Tibial nerve (tissue), 4 donors: ENCODE measurements at regions not wholly inside any gene's neighbourhood (a gene's known extent, or its start where the extent isn't known, plus 50 kb on each side); places are given as distances from the start of the nearest gene placed in this dataset.

Experiments
- DNase-seq, 2 donors: peaks; one replicate each; pipeline ENCODE4 v3.0.0-alpha.2; 2019; ENCODE audit warnings: low spot score in 2 of 2
- H3K27ac ChIP-seq, 4 donors: fragments of 200-600 bp; sonication (generic) in 3 of 4; one replicate each; pipeline ENCODE4 v1.5.1; 2017 to 2019; ENCODE audit warnings: mild to moderate bottlenecking in 1 of 4
- H3K27me3 ChIP-seq, 2 donors: fragments of 200-600 bp; sonication (generic) in 1 of 2; one replicate each; pipeline versions ENCODE4 v1.5.1 to v1.6.0; 2017 to 2019
- H3K36me3 ChIP-seq, 3 donors: fragments of 200-600 bp; sonication (generic); one replicate each; pipeline ENCODE4 v1.5.1; 2018 to 2019
- H3K4me1 ChIP-seq, 4 donors: fragments of 200-600 bp; sonication (generic) in 3 of 4; one replicate each; pipeline ENCODE4 v1.5.1; 2017 to 2019
- H3K4me3 ChIP-seq, 4 donors: fragments of 200-600 bp; sonication (generic) in 3 of 4; one replicate each; pipeline ENCODE4 v1.5.1; 2017 to 2019; ENCODE audit warnings: mild to moderate bottlenecking in 1 of 4, moderate library complexity in 1 of 4
- H3K9me3 ChIP-seq, 4 donors: fragments of 200-600 bp; sonication (generic) in 3 of 4; one replicate each; pipeline ENCODE4 v1.5.1; 2017 to 2019
- EP300 ChIP-seq, 2 donors: sonication (generic); formaldehyde crosslinking; IDR thresholded peaks; one replicate each; pipeline ENCODE4 v1.6.1; 2017; ENCODE audit warnings: antibody characterized with exemption in 2 of 2, mild to moderate bottlenecking in 1 of 2
- POLR2A ChIP-seq, 2 donors: fragments of 450-650 bp; IDR thresholded peaks; one replicate each; pipeline ENCODE4 v1.6.1; 2017; ENCODE audit warnings: antibody characterized with exemption in 2 of 2, mild to moderate bottlenecking in 2 of 2, moderate library complexity in 2 of 2
- WGBS, 2 donors: methylation state at CpG; one replicate each; pipeline ENCODE4 v1.1.5; 2018; 5-methylcytosine and 5-hydroxymethylcytosine counted together
- TF ChIP-seq, protein P1 (sequence below), 5 experiments: fragments of 200-600 bp in 3 of 5; fragments of 450-650 bp in 2 of 5; sonication (generic) in 3 of 5; IDR thresholded peaks; one replicate each; pipeline ENCODE4 v1.5.1; 2016 to 2019; ENCODE audit warnings: antibody characterized with exemption in 5 of 5, mild to moderate bottlenecking in 3 of 5, moderate library complexity in 2 of 5

DNA sequence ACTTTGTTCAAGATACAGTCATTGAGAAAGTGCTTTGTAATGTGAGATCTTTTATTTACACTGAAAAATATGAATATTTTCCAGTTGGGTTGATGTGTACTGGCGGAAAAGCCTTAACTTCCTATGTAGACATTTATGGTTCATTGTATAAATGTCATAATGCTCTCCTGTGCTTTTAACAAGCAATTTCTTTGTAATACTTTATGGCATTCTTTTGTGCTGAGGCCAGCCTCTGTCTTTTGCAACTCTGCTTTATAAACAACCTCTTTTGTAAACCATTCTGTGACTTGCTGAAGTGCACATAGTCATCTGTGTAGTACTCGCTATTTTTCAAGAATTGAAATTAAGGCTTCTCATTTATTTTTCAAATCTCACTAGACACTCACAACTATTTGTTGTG lies 291.2 kb downstream of the CDH11 start:
- no peaks in the 10 kb centered on the region for H3K4me1 ChIP-seq
- peaks cover 0 to 12% (median 2%) of the 10 kb centered on the region in 4 donors for H3K9me3 ChIP-seq
- 45 to 48% methylated on average over 2 of the region's 2 CpGs for WGBS, 2 donors
- H3K27me3 ChIP-seq, result no peaks in the 10 kb centered on the region
- no peaks in the 10 kb centered on the region for H3K36me3 ChIP-seq
- TF ChIP-seq POLR2A (IDR thresholded peaks at IDR 0.05), result no peak
- no peak for TF ChIP-seq EP300 (IDR thresholded peaks at IDR 0.05)
- TF ChIP-seq, protein P1, sequence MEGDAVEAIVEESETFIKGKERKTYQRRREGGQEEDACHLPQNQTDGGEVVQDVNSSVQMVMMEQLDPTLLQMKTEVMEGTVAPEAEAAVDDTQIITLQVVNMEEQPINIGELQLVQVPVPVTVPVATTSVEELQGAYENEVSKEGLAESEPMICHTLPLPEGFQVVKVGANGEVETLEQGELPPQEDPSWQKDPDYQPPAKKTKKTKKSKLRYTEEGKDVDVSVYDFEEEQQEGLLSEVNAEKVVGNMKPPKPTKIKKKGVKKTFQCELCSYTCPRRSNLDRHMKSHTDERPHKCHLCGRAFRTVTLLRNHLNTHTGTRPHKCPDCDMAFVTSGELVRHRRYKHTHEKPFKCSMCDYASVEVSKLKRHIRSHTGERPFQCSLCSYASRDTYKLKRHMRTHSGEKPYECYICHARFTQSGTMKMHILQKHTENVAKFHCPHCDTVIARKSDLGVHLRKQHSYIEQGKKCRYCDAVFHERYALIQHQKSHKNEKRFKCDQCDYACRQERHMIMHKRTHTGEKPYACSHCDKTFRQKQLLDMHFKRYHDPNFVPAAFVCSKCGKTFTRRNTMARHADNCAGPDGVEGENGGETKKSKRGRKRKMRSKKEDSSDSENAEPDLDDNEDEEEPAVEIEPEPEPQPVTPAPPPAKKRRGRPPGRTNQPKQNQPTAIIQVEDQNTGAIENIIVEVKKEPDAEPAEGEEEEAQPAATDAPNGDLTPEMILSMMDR (IDR thresholded peaks at IDR 0.05), result no peak
- no peak for DNase-seq
- H3K27ac ChIP-seq, result no peak overlapping the region
- H3K4me3 ChIP-seq, result no peak overlapping the region

DNA sequence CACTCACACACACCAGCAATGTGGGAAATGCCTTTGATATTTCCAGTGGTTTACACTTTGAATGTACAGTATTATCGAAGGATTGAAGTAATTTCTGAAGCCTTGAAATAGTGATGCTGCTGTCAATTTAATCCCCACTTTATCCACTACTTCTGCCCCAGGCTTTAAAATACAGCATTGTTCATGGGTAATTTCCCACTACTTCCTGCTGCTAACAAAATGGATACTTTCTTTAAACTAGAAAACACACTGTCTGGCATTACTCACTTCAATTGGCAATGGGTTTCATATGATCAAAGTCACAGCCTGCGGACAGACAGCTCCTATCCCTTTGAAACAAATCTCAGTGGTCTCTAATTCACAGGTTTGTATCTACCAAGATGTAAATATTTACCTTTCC lies 292.2 kb downstream of the CDH11 start:
- Histone ChIP-seq H3K9me3 (peaks cover 0 to 17% (median 2%) of the 10 kb centered on the region in 4 donors), H3K27ac (no peak overlapping the region), H3K36me3 (no peaks in the 10 kb centered on the region), H3K4me1 (no peaks in the 10 kb centered on the region), H3K27me3 (no peaks in the 10 kb centered on the region), H3K4me3 (no peak overlapping the region)
- DNase-seq, result no peak
- 69 to 85% methylated on average over 2 of the region's 2 CpGs for WGBS, 2 donors
- TF ChIP-seq EP300 (IDR thresholded peaks at IDR 0.05), result no peak
- TF ChIP-seq, protein P1 (IDR thresholded peaks at IDR 0.05), result no peak
- TF ChIP-seq POLR2A (IDR thresholded peaks at IDR 0.05), result no peak

DNA sequence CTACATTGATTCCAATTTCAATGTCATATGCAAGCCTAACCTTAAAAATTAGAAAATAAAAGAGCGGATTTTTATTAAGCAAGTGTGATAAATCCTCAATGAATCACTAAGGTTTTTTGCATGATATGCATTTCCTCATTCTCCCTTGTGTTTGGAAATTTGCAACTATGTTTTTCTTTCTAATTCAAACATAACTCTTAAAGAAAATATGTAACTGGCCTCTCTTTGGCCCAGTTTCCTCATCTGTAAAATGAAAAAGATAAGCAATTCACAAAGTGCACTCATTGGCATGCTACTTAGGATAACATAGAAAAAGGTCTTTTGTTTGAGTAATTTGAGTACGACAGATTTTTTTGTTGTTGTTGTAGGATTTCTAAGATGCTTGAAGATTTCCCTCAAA lies 295.5 kb downstream of the CDH11 start:
- Histone ChIP-seq H3K27me3 (no peaks in the 10 kb centered on the region), H3K27ac (no peak overlapping the region), H3K9me3 (peaks cover 0 to 9% (median 2%) of the 10 kb centered on the region in 4 donors), H3K4me3 (no peak overlapping the region), H3K4me1 (no peaks in the 10 kb centered on the region), H3K36me3 (no peaks in the 10 kb centered on the region)
- 62 to 67% methylated on average over 2 of the region's 2 CpGs for WGBS, 2 donors
- DNase-seq, result no peak
- no peak for TF ChIP-seq EP300 (IDR thresholded peaks at IDR 0.05)
- TF ChIP-seq, protein P1 (IDR thresholded peaks at IDR 0.05), result no peak
- no peak for TF ChIP-seq POLR2A (IDR thresholded peaks at IDR 0.05)

DNA sequence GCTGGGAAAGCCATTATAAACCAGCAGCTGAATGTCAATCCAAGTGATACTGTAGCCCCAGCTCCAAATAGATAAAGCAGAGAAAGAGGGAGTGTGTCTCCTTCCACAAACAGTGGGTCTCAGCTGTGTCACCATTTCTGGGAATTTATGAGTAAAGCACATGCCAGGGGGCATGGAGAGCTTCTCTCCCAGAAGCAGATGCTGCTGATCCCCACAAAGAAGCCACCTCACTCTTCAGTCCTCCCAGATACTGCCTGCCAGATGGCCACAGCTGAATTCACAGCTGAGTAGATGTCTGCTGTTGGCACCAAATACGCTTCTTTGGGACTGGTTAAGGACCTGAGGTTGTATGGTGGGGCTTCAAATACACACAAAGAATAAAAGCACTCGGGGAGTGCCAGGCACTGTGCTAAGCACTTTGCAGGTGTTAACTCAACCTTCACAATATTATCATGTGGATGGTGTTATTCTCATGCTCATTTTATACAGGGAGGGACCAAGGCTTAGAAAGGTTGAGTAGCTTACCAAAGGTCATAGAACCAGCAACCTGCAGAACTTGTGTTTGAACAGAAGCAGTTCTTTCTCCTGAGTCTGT lies 298.3 kb downstream of the CDH11 start:
- DNase-seq, result no peak
- Histone ChIP-seq H3K4me1 (no peaks in the 10 kb centered on the region), H3K4me3 (no peak overlapping the region), H3K27me3 (no peaks in the 10 kb centered on the region), H3K9me3 (peaks cover 0 to 9% (median 2%) of the 10 kb centered on the region in 4 donors), H3K36me3 (no peaks in the 10 kb centered on the region), H3K27ac (no peak overlapping the region)
- 95% methylated on average over 2 of the region's 2 CpGs for WGBS, 2 donors
- TF ChIP-seq POLR2A (IDR thresholded peaks at IDR 0.05) (no peak), EP300 (IDR thresholded peaks at IDR 0.05) (no peak)
- TF ChIP-seq, protein P1 (IDR thresholded peaks at IDR 0.05), result no peak

DNA sequence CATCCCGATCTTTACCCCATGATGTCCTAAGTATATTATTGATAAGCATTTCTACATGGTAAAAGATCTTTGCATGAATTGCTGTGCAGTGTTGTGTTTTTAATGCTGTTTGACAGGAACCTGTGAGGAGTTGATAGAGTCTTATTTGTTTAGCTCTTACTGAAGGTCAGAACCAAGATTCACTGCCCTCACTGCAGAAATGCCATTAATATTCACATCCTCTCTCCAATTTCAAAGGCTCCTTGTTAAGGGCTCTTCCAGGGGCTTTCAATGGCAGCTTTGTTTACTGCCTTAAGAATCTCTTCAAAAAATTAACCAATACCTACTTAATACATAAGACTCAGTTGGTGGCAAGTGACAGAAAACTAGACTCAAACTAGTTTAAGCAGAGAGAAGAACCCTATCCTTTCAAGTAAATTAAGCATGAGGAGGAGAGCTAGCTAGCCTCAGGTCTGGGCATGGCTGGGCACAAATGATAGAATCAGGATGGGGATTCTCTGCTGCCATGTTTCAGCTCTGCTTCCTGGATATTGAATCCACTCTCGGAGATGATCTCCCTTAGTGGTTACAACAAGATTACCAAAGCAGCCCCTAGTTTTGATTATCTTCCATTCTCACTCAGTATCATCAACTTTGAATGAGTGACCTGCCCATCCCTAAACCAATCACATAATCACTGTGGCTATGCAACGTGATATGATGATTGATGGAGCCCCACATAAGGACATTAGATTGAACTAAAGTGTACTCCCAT lies 311.8 kb downstream of the CDH11 start:
- TF ChIP-seq EP300 (IDR thresholded peaks at IDR 0.05) (no peak), POLR2A (IDR thresholded peaks at IDR 0.05) (no peak)
- TF ChIP-seq, protein P1 (IDR thresholded peaks at IDR 0.05), result no peak
- Histone ChIP-seq H3K27ac (no peak overlapping the region), H3K4me3 (no peak overlapping the region), H3K9me3 (no peaks in the 10 kb centered on the region), H3K4me1 (no peaks in the 10 kb centered on the region), H3K36me3 (no peaks in the 10 kb centered on the region), H3K27me3 (no peaks in the 10 kb centered on the region)
- no peak for DNase-seq
- WGBS, 2 donors, result 69 to 80% methylated on average over 3 of the region's 3 CpGs
